GM06990 (cell line): ENCODE measurements at regions not wholly inside any gene's neighbourhood (a gene's known extent, or its start where the extent isn't known, plus 50 kb on each side); places are given as distances from the start of the nearest gene placed in this dataset.

Source experiments
- DNase-seq: peaks from one replicate; pipeline ENCODE4 v3.0.0-alpha.2; 2011; ENCODE audit not compliant: insufficient read length; ENCODE audit errors: extremely low read depth
- H3K27me3 ChIP-seq: replicated peaks from 2 replicates; pipeline ENCODE4 v1.6.0; 2011; ENCODE audit warnings: low read length; ENCODE audit not compliant: control insufficient read depth, insufficient read depth
- H3K36me3 ChIP-seq: 2 replicates; pipeline ENCODE4 v1.5.1; 2011; ENCODE audit warnings: low read length; ENCODE audit not compliant: control insufficient read depth, insufficient read depth
- H3K4me3 ChIP-seq: replicated peaks from 2 replicates; pipeline ENCODE4 v1.5.1; 2011; ENCODE audit warnings: low read depth, mild to moderate bottlenecking, control low read depth, low read length
- CTCF ChIP-seq: IDR thresholded peaks from 2 replicates; pipeline ENCODE4 v1.5.1; 2011; ENCODE audit warnings: low read length, control low read depth, mild to moderate bottlenecking, inconsistent platforms; ENCODE audit not compliant: insufficient read depth, poor library complexity, severe bottlenecking

DNA sequence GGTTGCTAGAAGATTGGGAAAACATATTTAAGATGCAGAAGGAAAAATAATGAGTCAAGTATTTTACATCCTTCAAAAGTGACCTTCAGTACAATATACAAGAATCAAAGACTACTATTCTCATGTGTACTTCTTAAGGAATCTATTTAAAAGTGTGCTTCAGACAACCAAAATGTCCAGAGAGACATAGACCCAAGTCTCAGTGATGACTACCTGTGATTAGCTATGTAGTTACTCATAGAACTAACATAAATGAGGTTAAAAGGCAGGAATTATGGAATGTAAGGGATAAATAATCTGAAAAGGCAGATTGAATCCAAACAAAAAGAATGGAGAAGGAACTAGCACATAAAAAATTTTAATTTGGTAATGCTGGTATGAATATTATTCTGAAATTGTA is 634.7 kb upstream of the FAM241A start:
- H3K4me3 ChIP-seq, result no peak overlapping the region
- no peak for TF ChIP-seq CTCF
- no peak for DNase-seq
- no peaks in the 10 kb centered on the region for H3K36me3 ChIP-seq
- H3K27me3 ChIP-seq, result no peaks in the 10 kb centered on the region

GRCh38 chr4:111512081-111512783 is 633.0 kb upstream of the FAM241A start:
- Histone ChIP-seq H3K36me3 (no peaks in the 10 kb centered on the region), H3K4me3 (no peak overlapping the region), H3K27me3 (no peaks in the 10 kb centered on the region)
- TF ChIP-seq CTCF, result no peak
- DNase-seq, result no peak

DNA sequence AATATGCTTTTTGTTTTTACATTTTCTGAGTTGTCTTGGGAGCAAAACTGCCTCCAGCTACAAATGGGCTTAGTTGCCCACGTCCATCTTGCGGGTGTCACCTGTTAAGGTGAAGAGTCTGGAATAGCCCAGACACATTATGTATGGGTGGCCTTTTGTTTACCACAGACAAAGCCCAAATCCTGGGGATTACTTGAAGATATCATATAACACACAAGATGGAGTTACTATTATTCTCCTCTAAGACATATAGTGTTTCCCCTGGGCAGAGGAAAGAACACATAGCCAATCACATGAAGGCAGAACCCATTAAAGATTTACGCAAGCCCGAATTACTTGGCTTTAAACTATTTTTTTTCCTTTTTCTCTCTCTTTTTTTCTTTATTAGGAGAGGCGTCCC is 625.6 kb upstream of the FAM241A start:
- no peaks in the 10 kb centered on the region for H3K27me3 ChIP-seq
- no peaks in the 10 kb centered on the region for H3K36me3 ChIP-seq
- no peak overlapping the region for H3K4me3 ChIP-seq
- no peak for TF ChIP-seq CTCF
- no peak for DNase-seq

- H3K27me3 ChIP-seq, result no peaks in the 10 kb centered on the region
- no peak overlapping the region for H3K4me3 ChIP-seq
- no peak for TF ChIP-seq CTCF
- no peak for DNase-seq
- no peaks in the 10 kb centered on the region for H3K36me3 ChIP-seq
These were observed 614.8 kb upstream of the FAM241A start for GRCh38 chr4:111530446-111530845.

- Histone ChIP-seq H3K27me3 (no peaks in the 10 kb centered on the region), H3K36me3 (no peaks in the 10 kb centered on the region), H3K4me3 (no peak overlapping the region)
- no peak for TF ChIP-seq CTCF
- no peak for DNase-seq
These were observed 609.5 kb upstream of the FAM241A start for GRCh38 chr4:111535792-111536191.

- no peak for TF ChIP-seq CTCF
- no peaks in the 10 kb centered on the region for H3K36me3 ChIP-seq
- no peak for DNase-seq
- no peaks in the 10 kb centered on the region for H3K27me3 ChIP-seq
- no peak overlapping the region for H3K4me3 ChIP-seq
These were observed 608.1 kb upstream of the FAM241A start for GRCh38 chr4:111537165-111537564.
